CD4-positive, alpha-beta T cell treated with Interleukin-4 for 1 hour (primary cell): ENCODE measurements at regions not wholly inside any gene's neighbourhood (a gene's known extent, or its start where the extent isn't known, plus 50 kb on each side); places are given as distances from the start of the nearest gene placed in this dataset.

Experiments
- DNase-seq, 2 donors: peaks; one replicate each; pipeline ENCODE4 v3.0.0-alpha.2; 2020 to 2022

DNA sequence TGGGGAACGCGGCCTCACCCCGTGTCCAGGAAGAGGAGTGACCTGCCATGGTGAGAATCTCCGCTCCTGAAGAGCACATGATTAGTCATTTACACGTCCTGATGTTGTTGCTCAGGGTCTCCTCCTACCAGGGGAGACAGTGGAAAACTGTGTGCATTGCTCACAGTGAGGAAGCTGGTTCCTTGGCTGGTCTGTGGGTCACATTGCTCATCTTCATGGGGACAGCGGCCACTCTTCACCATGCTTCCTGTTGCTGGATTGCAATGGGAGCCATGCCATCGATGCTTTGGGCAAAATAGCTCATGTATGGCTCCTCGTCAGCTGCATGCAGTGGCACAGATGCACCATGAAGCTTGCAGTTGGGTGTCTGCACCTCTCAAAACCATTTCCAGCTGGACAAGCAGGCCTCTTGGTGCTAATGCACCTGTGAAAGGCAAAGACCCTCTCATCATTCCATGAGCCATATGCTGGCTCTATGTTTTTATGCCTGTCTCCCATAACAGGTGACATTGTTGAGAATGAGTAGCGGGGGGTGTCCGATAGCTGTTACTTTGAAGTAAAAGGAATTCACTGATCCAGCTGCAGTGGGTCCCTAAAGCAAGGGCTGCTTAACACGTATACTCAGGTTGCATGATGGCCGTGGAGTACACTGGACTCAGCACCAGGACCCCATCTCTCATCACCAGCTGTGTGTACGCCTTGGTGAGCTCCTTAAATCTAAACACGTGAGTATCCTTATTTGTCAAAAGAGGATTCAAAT, 135.0 kb upstream of the ALKAL2 start:
- DNase-seq = no peak

DNA sequence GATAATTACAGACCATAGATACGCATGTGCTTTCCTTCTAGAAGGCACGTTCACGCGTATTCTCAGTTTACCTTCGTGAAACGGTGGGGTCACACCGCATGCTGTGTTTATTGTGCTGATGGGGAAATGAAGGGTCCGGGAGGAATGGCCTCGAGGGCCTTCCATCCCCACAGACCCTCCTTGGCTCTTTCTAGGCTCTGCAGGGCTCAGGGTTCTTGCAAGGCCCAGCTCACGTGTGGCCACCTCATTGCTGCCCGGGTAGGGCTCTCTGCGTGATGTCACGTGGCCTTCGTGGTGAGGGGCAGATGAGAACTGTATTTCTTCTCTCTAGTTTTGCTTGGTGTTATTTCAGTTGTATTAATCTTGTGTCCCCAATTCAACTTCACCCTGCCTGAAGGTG, 133.5 kb upstream of the ALKAL2 start:
- DNase-seq = no peak

DNA sequence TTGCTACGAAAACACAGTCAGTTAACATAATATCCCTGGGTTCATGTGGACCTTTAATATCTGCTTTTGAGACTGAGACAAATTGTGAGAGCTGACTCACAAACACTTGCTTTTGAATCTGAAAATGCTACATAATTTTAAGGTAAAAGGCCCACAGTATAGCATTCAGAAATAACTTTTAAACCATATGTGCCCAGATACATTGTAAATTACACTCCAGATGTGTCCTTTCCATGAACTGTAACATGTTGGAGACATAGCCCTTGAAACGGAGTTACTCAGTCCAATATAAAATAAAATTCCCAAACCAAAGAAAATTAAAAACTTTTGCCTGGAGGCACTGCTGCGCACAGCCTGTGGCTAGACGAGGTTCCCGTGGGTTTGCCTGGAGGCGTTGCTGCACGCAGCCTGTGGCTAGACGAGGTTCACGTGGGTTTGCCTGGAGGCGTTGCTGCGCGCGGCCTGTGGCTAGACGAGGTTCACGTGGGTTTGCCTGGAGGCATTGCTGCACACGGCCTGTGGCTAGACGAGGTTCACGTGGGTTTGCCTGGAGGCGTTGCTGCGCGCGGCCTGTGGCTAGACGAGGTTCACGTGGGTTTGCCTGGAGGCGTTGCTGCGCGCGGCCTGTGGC, 131.9 kb upstream of the ALKAL2 start:
- DNase-seq = peak; percentile 26

DNA sequence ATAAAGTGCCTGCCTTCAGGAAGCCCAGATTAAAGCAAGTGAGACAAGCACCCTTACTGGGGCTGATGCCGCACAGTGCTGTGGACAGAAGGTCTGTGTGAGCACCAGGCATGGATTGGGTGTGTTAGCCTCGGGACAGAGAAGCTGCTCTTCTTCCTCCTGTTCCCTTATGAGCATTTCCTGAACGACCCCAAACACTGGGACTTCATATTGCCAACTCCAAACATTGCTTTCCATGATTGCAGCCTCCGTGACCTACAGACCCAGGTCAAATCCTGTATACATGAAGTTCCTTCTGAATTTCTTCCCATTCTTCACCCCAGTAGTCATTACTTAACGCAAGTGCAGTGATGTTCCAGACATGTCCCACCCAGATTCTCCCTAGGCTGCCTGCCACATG, 129.8 kb upstream of the ALKAL2 start:
- DNase-seq = no peak

DNA sequence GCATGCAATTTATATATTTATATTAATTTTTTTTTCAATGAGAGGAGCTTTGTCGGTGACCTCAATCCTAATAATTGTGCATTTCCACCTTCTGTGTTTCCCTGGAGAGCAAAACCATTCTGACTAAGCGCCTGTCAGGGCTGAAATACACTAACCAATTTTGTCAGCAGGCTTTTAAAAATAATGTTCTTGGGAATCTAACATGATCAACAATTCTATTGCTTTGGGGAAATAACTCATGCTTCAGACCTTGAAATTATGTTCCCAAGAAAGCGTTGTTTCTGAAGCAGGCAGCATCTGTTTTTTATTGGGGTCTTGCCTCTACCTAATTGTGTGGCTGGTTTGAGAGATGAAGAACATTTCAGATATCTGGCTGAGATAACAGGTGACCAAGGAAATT, 129.1 kb upstream of the ALKAL2 start:
- DNase-seq = no peak

DNA sequence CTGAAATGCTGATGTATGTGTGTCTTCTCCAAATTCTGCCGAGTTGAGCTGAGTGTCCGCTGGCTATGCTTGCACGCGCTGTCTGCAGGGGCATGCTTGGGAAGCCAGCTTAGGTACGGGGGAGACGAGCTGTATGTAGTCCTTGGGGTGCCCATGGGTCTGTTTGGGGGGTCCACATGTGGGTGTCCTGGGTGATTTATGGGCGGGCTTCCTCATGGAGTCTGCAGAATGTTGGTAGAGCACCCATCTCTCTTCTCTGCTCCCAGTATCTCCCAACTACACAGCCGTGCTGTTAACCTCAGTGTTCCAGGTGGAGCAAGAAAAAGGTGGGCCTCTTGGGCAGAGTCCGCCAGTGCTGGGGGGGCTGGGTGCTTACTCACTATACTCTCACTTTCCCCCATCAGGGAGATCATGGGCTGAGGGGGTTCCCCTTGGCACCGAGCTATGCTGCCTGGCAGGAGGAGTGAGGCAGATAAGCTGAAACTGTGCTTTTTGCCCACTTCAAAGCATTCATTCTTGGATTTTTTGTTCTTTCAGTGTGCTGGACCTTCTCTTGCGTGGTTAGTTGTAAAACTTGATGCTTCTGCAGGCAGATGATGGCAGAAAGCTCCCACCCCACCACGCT, 128.2 kb upstream of the ALKAL2 start:
- no peak for DNase-seq

DNA sequence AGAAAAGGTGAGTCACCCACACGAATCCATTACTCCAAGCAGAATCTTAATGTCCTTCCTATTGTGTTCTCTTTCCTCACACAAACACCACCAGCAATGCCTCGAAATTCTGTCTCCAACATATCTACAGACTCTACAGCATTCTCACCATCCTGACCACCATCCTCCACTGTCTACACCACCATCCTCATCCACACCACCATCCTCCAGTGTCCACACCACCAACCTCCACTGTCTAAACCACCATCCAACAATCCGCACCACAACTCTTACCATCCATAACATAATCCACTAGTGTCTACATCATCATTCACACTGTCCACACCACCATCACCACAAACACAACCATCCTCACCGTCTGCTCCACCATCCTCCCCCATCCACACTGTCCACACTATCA, 121.6 kb upstream of the ALKAL2 start:
- DNase-seq = no peak

DNA sequence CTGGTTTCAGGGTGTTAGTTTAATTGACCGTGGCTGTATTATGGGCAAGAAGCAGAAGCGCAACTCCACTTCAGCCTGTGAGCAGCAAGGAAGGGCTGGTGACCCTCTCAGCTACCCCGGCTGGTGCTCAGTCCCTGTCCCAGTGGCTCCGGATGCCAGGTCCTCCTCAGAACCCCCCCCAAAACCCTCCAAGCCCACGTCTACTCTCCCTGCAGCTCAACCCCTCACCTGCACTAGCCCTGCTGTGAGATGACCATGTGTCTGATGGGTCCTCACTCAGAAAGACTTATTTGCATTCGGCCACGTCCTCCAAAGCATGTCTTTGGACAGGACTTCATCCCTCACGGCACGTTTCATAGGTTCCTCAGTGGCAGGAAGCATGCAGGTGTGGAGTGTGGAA, 119.7 kb upstream of the ALKAL2 start:
- DNase-seq = no peak

DNA sequence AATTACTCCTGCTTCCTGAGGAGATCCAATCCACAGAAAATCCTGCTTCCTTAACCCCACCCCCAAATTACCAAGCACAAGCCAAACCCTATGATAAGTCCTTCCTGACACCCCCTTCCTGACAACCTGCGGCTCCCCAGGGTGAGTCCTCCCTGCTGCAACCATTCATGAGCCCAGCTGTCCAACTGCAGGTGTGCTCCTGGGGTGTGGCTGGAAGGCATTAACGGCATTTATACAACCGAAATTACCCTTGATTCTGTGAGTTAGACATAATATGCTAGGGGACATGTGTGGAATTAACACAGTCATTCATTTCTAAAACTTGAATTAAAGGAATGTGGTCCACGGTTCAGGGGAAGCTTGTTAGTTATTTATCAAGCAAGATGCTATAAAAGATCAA, 119.0 kb upstream of the ALKAL2 start:
- no peak for DNase-seq

DNA sequence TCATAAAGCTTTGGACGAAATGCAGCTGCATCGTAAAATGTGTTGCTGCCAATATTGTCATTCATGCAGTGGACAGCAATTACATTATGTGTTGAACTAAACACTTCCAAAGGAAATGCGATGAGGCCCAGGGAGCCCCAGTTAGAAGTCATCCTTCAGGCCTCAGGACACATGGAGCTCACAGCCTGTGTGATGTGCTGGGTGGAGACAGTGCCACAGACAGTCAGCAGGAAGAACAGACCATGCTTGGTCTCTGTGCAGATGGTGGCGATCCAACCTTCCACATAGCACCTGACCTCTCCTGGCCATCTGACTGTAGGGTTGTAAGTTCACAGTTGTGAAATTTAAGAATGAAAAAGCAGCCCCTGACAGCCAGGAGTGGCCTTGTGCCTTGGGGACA, 118.3 kb upstream of the ALKAL2 start:
- no peak for DNase-seq

DNA sequence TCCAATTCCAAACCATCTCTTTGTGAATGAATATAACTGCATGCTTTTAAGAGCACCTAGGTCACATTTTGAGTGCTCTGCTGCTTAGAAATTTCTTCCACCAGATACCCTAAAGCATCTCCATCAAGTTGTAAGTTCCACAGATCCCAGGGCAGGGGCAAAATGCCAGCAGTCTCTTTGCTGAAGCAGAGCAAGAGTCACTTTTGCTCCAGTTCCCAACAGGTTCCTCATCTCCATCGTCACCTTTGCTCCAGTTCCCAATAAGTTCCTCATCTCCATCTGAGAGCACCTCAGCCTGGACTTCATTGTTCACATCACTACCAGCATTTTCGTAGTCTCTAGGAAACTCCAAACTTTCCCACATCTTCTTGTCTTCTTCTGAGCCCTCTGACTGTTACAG, 116.7 kb upstream of the ALKAL2 start:
- DNase-seq = no peak

DNA sequence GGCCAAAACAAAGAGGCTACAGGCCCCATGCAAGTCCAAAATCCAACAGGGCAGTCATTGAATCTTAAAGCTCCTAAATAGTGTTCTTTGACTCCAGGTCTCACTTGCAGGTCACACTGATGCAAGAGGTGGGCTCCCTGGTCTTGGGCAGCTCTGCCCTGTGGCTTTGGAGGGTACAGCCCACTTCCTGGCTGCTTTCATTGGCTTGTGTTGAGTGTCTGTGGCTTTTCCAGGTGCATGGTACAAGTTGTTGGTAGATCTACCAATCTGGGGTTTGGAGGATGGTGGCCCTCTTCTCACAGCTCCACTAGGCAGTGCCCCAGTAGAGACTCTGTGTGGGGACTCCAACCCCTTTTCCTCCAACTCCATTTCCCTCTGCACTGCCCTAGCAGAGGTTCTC, 115.8 kb upstream of the ALKAL2 start:
- no peak for DNase-seq

DNA sequence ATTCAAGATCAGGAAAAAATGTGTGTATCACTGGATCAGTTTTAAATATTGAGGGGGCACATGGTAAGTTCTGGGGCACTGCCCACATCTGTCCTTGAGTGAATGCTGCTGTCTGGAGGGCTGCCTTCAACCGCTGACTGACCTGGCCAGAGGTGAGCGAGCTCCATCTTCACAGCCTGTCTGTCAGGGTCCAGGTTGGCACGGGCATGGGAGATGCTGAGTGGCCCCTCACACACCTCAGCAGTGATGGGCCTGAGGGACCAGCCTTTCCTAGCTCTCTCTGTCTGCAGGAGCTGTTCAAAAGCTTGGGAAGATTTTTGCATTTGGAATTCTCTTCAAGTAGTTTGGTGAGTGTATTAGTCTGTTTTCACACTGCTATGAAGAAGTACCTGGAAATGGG, 114.8 kb upstream of the ALKAL2 start:
- DNase-seq = no peak

DNA sequence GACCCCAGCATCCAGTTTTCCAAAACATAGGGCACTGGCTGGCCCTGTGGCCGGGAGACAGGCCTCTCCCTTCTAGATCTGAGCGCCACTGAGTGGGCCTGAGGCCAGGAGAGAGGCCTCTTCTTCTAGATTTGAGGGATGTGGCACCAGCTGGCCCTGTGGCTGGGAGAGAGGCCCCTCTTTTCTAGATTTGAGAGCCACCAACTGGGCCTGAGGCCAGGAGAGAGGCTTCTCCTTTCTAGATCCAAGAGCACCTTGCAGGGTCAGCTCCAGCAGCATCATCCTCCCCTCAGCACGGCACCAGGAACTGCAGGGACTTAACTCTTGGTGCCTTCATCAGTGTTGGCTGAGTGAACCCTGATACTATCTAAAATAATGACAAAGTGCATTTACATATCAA, 114.3 kb upstream of the ALKAL2 start:
- DNase-seq = no peak

DNA sequence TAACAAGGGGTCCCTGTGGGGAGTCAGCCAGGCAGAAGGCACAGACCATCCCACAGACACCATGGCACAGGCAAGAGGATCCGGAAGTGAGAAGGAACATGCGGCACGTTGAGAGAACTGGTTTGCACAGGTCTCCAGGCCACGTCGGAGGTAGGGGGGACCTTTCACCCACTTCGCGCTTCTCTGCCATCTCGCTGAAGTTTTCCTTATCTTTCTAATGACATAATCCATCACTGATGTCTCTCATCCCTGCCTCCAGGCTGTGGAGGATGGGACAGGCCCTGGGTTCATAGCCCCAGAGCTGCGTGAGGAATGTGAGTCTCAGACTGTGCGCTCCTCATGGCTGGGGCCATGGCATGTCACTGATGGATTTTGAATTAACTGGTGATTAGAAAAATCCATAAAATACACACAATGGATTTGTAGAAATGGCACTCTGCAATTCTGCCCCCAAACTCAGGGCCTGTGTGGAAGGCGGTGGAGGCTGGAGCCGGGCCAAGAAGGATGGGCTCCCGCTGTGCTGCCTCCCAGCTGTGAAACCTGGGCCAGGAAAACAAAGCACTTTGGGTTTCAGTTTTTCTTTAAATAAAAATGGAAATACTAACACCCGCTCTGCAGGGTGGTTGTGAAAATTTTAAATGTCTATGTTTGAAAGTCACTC, 113.3 kb upstream of the ALKAL2 start:
- no peak for DNase-seq

DNA sequence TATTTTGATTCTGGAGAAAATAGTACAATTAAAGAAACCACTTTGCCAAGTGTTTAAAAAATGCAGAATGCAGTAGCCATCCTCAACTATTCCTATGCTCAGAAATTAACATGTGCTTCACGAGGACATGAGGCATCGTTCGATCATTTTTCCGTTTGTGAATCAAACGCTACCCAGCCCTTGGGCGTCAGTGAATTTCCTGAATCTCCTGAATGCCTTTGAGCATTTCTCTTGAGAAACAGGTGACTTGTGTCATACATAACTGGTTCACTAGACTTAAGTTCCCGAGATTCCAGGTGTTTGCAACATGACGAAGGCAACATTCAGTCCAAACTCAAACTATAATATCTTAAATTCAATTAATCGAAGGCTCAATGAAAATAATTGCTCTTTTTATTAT, 110.0 kb upstream of the ALKAL2 start:
- DNase-seq = no peak

DNA sequence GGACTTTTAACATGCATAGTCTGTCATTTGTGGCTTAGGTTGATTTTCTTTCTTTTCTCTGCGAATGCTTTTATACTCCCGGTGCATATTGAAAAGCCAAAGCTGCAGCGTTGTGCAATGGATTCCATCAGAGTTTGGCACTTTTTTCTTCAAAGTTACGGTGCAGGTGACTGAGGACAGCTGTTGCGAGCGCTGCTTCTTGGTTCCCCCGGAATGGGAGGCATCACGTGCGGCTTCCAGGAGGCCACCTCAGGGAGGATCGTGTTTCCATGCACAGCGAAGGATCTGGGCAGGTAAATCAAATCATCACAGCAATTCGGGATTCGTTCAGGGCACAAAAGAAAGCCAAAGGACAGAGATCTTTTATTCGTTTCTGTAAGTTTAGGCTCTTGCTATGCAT, 109.6 kb upstream of the ALKAL2 start:
- no peak for DNase-seq

DNA sequence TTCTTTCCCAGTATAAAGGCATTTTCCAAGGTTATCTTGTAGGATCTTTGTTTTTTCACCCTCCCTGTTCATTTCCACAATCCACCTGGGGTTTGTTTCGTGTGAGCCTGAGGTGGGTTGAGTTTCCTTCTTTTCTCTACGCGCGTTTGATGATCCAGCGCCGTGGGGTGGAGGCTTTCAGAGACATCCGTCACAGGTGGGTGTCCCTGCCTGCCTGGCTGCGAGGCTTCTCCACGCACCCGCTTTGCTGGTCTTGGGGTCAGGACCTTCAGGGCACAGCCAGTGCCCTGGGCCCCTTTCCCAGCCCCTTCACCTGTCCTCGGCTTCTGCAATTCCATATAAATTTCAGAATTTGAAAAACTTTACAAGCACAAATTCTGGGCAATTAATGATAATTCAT, 109.0 kb upstream of the ALKAL2 start:
- DNase-seq = no peak

DNA sequence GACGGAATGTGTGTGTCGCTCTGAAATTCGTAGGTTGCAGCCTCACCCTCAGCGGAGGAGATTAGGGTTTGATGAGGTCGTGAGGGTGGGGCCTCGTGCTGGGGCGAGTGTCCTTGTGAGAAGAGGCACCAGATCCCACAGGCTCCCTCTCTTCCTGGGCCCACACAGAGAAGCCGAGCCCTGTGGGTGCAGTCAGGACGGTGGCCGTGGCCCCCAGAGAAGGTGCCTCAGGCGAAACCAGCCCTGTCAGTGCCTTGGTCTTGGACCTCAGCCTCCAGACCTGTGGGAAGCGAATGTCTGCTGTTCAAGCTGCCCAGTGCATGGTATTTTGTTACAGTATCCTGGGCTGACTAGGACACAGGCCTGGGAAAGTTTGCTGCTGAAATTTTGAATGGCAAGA, 108.0 kb upstream of the ALKAL2 start:
- DNase-seq = no peak

DNA sequence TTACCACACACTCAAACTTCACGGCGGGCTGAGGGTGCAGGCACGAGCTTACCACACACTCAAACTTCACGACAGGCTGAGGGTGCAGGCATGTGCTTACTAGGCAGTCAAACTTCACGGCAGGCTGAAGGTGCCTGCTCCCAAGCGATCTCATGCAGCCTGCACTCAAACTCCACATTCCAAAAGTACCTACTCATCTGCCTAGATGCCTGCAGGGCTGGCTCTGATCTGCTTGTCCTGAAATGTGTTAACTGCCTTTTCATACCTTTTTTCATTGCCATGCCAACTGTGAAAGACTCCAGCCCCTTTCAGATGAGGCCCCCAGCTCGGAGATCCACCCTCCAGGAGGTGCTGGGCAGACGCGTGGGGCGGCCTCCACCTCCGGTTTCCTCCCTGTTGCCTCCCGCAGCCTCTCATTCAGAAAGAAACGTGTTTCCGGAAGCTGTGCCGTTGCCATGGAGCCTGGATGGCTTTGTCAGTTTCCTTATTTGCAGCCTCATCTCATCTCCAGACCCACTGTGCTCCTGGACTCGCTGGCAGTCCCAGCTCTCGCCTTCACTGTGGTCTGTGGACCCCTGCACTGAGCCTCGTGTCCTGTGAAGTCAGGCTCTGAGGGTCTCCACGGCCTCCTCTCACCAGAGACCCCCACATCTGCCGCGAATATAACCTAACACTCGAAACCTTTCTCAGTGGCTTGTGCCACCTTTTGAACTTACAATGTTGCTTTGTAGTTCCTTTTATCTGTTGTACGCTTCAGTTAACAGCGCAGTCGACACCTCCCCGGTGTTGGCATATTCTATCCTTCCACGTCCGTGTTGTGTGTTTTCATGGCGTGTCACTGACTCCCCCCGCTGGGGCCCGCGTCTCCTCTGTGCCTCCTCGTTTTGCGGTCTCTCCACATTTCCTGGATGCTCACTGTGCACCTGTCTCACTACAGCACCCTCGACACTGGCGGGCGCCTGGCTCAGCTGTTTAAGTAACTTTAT, 106.1 kb upstream of the ALKAL2 start:
- DNase-seq = peak; percentile 59 to 66

DNA sequence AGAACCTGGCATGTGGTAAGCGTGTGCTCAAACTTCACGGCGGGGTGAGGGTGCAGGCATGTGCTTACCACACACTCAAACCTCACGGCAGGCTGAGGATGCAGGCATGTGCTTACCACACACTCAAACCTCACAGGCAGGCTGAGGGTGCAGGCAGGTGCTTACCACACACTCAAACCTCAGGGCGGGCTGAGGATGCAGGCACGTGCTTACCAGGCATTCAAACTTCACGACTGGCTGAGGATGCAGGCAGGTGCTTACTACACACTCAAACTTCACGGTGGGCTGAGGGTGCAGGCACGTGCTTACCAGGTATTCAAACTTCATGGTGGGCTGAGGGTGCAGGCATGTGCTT, 105.0 kb upstream of the ALKAL2 start:
- DNase-seq = no peak

DNA sequence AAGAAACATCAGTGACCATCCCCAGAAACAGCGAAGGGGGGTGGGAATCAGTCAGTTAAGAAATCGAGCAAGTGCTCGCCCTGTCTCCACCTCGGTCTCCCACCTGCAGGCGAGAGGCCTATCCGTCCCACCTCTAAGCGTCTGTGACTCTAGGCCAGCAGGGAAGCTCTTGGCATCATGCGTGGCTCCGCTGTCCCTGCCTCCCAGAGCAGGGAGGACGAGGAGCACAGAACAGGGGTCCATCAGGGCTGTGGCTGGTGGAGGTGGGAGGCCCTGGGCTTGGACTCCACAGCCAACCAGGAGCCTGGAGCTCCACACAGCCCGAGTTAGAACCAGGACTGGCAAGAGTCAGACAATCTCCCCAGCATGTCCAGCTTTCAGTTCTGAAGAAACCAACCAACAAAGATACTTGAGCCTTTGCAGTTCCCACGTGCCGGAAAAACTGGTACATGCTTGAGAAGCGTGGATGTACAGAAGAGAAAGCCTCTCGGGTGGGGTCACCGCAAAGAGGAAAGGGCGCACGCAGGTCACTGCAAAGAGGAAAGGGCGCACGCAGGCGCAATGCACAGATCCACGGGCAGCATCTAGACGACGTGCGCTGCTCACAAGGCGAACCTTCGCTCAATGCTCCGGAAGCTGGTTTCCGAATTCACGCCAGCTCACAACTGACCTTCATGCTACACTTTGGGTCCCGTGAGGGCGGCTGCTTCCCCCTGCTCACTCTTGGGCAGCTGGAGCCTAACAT, 104.5 kb upstream of the ALKAL2 start:
- no peak for DNase-seq
